ENCODE measurements at regions not wholly inside any gene's neighbourhood (a gene's known extent, or its start where the extent isn't known, plus 50 kb on each side); places are given as distances from the start of the nearest gene placed in this dataset.

- ATAC-seq (no peak), DNase-seq (no peak)
Measured at GRCh38 chr21:31455506-31455905, 111.4 kb upstream of the TIAM1 start.

- ATAC-seq = no peak
- DNase-seq = no peak
Measured at GRCh38 chr21:31450980-31451379, 106.9 kb upstream of the TIAM1 start.

GRCh38 chr21:31449921-31450535, 106.0 kb upstream of the TIAM1 start:
- DNase-seq (no peak), ATAC-seq (no peak)

GRCh38 chr21:31448496-31448895, 104.4 kb upstream of the TIAM1 start:
- ATAC-seq = no peak
- DNase-seq = no peak

GRCh38 chr21:31447505-31447904, 103.4 kb upstream of the TIAM1 start:
- ATAC-seq (no peak), DNase-seq (no peak)

- DNase-seq = peak; percentile 29
- peak; percentile 71 for ATAC-seq
Measured at GRCh38 chr21:31446226-31446855, 102.3 kb upstream of the TIAM1 start.

- ATAC-seq (peak; percentile 30), DNase-seq (no peak)
Measured at GRCh38 chr21:31445137-31445536, 101.1 kb upstream of the TIAM1 start.

- DNase-seq = no peak
- ATAC-seq = no peak
Measured at GRCh38 chr21:31443736-31444521, 99.9 kb upstream of the TIAM1 start.

- DNase-seq = no peak
- no peak for ATAC-seq
Measured at GRCh38 chr21:31442339-31442738, 98.3 kb upstream of the TIAM1 start.

- ATAC-seq = no peak
- DNase-seq = no peak
Measured at GRCh38 chr21:31429506-31429905, 85.4 kb upstream of the TIAM1 start.

- ATAC-seq (peak; percentile 94), DNase-seq (no peak)
Measured at GRCh38 chr21:31426235-31426797, 82.3 kb upstream of the TIAM1 start.

GRCh38 chr21:31425138-31425537, 81.1 kb upstream of the TIAM1 start:
- DNase-seq (no peak), ATAC-seq (no peak)

GRCh38 chr21:31424058-31424457, 80.0 kb upstream of the TIAM1 start:
- DNase-seq = no peak
- no peak for ATAC-seq

GRCh38 chr21:31420988-31421387, 76.9 kb upstream of the TIAM1 start:
- DNase-seq (no peak), ATAC-seq (no peak)

- no peak for ATAC-seq
- DNase-seq = no peak
Measured at GRCh38 chr21:31420354-31420753, 76.3 kb upstream of the TIAM1 start.

- DNase-seq (no peak), ATAC-seq (no peak)
Measured at GRCh38 chr21:31418377-31419001, 74.4 kb upstream of the TIAM1 start.

- peak; percentile 69 for ATAC-seq
- DNase-seq = peak; percentile 18
Measured at GRCh38 chr21:31417214-31417613, 73.2 kb upstream of the TIAM1 start.

- DNase-seq (no peak), ATAC-seq (no peak)
Measured at GRCh38 chr21:31416465-31416864, 72.4 kb upstream of the TIAM1 start.

- ATAC-seq (no peak), DNase-seq (no peak)
Measured at GRCh38 chr21:31414263-31415000, 70.4 kb upstream of the TIAM1 start.

- DNase-seq = no peak
Measured at GRCh38 chr21:31413698-31414097, 69.6 kb upstream of the TIAM1 start.

GRCh38 chr21:31410499-31411131, 66.6 kb upstream of the TIAM1 start:
- DNase-seq = no peak
- peak; percentile 47 for ATAC-seq

More at GRCh38 chr21:31413698-31414097, 69.6 kb upstream of the TIAM1 start:
- ATAC-seq = no peak
